ENCODE measurements at regions not wholly inside any gene's neighbourhood (a gene's known extent, or its start where the extent isn't known, plus 50 kb on each side); places are given as distances from the start of the nearest gene placed in this dataset.

DNA sequence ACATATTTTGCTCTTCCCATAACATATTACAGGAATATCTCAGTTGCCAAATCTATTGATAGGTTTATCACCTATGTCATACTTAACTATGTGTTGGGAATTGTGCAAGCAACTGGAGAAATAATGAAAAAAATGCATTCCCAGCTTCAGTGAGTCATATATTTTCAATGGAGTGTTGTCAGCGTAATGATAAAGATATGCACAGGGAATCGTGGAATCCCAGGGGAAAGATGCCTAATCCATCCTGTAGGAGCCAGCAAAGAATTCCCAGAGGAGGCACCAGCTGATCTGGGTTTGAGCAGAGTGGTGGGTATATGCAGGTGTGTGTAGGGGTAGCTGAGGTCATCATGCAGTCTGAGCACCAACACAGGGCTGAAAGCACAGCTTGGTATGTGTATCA is 213.3 kb upstream of the DAB1 start:
- no peak for DNase-seq (ENCODE audit: low read depth)

DNA sequence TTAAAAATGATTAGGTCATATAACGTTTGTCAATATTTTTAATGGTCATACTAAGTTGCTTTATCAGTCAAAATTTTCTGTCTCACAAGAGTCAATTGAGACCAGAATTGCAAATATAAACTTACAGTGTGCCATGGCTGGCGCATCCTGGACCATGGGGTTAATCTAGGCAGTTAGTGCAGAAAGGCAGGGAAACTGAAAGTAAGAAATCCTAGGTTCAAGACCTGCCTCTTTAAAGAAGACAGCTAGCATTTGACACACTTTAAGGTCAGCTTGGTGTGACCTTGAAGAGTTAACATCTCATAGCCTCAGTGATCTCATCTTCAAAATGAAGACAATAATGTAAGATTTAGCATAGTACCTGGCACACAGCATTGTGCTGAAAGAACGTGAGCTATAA is 210.0 kb upstream of the DAB1 start:
- no peak for DNase-seq (ENCODE audit: low read depth)

DNA sequence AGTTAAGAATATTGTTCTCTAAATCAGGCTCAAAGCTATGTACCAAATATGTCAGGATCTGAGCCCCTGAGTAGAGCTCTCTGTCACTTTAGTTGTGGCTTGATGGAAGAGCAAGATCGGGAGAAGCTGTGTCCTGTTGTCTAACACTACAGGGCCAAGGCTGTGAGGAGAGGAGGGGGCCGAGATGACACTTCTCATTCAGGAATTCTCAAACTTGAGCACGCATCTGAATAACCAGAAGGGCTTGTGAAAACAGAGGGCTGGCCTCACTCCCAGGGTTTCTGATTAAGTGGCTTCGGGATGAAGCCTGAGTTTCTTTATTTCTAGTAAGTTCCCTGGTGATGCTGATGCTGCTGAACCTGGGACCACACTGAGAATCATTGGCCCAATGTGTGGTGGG is 209.2 kb upstream of the DAB1 start:
- DNase-seq (ENCODE audit: low read depth): no peak

DNA sequence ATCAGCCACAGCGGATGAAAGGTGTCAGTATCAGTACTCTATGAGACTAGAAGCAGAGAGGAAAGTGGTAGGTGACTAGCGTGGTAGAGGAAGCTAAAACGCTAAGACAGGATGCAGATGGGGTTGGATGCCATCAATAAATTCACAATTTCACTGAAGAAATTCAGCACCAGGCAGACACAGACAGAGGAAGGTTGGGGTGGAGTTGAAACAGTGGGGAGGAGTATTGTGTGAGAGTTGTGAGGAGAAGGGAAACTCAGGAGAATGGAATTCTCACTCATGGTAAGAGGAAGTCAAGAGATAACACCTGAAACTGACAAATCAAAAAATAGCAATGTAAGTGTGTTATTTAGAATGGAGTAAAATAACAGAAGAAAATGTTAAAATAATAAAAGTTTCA is 208.5 kb upstream of the DAB1 start:
- no peak for DNase-seq (ENCODE audit: low read depth)

DNA sequence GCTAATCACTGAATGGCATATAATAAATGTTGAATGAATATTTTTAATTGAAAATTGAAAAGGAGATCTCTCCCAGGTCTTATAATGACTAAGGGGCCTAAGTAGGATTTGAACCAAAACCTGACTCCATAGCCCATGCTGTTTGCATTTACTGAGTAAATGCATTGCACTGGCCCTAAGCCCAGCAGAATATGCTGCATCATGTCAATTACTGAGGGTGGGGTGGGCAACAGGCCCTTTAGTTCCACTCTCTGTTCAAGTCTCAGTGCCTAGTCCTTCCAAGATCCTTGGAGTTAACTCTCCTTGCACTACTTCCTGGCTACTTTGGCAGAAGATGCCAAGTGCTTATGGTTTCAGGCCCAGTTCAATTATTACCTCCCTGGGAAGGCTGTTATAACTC is 203.8 kb upstream of the DAB1 start:
- no peak for DNase-seq (ENCODE audit: low read depth)

DNA sequence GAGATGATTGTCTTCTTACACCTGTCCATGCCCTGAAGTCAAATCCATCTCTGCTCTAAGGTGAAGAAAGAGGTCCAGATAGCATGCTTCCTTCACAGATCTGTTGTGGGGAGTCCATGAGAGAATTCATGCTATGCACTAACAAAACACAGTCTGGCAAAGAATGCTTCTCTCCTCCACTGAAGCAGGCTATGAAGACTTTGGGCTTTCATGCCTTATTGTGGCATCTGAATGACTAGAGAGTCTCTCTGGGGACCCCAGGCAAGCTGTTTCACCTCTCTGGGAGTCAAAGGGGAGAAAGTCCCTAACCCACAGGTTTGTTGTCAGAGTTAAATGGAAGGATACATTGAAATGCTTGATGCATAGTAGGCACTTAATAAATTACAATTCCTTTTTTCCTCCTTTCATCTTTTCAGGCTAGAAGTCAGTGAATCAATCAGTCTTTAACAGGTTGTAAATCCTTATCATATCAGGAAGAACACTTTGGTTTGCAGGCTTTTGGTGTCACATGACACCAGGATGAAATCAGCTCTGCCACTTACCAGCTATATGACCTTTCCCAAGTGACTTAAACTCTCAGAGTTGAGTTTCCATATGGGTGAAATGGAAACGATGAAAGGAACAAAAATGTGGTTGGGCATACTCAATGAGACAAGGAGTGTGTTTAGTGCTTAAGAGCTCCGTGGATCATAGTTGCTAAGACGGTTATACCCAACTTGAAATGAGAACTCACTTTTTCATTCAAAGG is 200.1 kb upstream of the DAB1 start:
- no peak for DNase-seq (ENCODE audit: low read depth)

DNA sequence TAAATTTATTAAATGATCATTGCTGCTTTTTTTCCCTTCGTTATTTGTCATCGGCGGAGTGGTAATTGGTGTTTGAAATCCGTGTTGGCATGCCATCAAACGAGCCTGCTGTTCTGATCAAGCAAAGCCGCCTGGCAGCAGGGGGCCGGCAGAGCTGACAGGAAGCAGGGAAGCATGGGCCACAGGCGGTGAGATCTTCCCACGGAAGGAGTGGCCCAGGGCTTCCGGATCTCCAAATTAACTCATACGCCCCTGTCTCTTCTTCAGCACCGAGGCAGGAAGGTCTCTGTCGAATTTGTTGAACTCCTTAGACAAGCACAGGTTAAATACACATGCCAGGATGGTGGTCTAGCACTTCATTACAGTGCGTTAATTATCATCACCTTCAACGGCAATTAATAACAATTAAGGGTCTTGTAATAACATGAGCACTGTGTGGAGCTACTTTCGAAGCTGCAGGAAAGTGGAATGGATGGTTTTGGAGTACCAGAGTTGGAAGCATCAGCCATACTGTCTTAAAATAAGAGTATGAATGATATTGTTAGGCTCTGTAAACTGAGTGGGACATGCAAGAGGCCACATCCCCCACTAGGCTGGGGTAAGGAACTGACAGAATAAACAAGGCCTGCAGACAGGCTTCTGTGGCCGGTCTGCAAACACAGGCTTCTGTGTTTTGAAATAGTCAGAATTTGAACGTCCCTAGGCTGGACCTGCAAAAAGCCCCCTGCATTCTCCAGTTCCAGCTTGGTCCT is 199.4 kb upstream of the DAB1 start:
- peak; percentile 17 for DNase-seq (ENCODE audit: low read depth)

DNA sequence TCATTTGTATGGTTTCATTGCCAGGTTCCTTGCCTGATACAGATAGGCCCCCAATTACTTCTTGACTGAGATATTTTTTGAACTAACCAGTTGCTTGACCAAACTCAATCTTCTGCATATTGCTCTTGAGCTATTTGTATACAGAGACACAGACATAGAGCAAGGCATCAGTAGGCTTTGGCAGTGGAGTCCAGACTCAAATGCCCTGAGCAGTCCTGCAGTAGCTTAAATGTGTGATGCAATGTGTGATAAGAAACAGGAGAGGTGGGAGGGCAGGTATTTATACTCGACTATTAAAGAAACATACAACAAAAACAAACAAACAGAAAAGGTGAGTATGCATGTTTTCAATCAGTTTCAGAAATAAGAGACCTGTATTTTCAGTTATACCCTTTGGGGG is 197.9 kb upstream of the DAB1 start:
- no peak for DNase-seq (ENCODE audit: low read depth)

DNA sequence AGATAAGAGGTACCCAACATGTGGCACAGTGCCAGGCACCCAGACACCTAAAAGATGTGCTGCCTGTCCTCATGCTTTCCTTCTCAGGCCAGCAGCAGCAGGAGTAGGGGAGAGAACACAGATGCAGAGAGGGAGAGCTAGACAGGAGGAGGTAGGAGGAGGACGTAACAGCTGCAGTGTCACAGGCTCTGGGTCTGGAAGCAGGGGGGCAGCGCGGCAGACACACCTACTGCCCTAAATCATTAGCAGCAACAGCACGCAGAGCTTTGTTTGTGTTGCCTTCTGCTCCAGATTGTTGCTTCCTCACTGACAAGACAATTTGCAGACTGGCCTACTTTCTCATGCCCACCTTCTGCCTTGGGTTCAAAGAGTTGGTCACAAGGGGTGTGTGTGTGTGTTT is 196.7 kb upstream of the DAB1 start:
- DNase-seq (ENCODE audit: low read depth): no peak

DNA sequence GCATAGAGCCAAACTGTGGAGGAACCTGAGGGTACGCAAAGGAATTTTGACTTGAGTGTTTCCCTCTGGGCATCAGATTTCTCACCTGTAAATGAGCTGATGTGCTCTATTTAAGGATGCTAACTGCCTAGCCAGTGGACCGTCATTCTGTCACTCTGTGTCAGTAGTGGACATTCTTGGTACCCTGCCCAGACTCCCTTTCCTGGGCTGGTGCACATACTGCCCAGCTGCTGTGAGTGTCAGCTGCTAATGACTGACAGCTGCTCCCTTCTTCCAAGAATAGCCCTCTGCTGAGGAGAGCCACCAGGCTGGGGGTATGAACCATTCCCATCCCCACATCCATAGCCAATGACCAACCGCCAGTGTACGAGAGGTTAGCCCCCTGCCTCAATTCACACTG is 193.1 kb upstream of the DAB1 start:
- DNase-seq (ENCODE audit: low read depth): no peak

DNA sequence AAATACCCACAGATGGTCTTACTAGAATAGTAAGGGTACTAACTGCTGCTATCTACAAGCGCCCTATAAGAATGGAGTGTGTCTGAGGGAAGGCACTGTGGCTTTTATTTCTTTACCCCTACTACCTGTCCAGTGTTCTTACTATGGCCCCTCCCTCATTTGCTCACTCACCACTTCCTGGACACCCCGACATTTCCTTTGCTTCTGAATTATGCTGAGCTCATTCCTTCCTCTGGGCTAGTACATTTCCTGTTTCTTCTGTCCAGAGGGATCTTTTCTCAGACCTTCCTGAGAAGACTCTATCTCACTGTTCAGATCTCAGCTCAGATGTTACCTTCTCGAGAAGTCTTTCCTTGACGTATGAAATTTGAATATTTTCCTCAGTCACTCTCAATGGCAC is 192.1 kb upstream of the DAB1 start:
- no peak for DNase-seq (ENCODE audit: low read depth)

DNA sequence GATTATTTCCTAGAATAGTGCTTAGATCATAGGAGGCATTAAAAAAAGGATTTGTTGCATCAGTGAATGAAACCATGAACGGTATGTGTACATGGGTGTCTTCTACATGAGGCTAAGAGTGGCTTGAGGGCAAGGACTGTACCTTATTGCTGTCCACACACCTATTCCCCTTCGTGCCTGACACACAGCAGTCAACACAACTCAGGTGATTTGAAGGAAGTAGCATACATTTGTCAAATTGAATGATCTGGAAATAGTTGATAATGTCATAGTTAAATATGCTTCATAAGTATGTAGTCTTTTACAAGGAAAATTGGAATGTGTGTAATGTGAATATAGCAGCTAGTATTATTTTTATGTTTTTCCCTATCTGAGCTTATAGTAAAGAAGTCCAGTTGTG is 189.0 kb upstream of the DAB1 start:
- DNase-seq (ENCODE audit: low read depth): no peak

DNA sequence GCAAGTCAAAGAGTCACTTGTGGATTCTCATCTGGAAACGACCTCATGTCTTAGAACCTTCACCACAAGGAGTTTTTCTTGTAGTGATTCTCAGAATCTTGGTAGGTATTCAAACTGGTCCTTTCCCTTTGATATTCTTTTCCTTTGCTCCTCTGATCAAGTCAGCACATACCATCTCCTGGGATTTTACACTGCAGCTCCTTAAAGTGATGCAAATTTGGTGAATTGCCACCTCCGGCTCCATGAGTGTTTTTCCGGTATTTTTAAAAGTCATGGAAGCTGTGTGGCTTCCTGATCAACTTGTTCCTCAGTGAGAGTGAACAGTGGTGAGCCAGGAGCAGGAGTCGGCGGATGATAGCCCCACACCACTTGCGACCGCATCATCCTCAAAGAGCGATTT is 182.1 kb upstream of the DAB1 start:
- no peak for DNase-seq (ENCODE audit: low read depth)

DNA sequence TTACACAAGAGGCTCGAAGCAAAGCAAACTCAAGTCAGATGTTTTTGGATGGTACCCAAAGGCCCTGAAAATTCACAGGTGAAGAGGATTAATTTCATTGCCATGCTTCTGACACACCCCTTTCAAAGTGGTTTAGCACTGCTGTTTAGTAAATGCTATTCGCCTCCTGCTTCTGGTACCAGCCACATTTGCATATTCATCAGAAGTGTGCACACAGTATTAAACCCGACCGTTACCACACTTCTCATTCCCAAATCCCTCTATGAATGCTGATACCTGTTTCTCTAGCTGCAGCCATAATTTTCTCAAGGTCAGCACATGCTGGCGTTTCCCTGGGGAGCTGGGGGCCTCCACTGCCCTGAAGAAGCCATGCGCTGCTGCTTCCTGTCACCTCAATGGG is 179.8 kb upstream of the DAB1 start:
- DNase-seq (ENCODE audit: low read depth): no peak

DNA sequence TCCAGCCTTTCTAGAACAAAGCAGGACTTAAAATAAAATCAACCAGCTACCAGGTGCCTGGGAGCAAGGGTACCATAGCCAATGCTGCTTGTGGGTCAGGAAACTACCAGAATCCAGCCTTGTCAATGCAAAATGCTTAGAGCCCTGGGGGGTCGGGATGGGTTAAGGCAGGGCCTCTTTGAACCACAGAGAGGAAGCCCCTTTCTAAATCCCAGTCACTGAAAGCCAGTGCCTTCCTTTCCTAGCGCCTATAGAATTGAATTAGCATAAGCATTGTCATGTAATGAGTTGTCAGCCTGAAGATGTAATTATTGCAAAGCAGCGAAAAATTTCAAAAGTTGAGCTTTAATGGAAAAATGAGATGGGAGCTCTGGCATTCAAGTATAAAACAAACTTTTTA is 176.6 kb upstream of the DAB1 start:
- DNase-seq (ENCODE audit: low read depth): no peak

DNA sequence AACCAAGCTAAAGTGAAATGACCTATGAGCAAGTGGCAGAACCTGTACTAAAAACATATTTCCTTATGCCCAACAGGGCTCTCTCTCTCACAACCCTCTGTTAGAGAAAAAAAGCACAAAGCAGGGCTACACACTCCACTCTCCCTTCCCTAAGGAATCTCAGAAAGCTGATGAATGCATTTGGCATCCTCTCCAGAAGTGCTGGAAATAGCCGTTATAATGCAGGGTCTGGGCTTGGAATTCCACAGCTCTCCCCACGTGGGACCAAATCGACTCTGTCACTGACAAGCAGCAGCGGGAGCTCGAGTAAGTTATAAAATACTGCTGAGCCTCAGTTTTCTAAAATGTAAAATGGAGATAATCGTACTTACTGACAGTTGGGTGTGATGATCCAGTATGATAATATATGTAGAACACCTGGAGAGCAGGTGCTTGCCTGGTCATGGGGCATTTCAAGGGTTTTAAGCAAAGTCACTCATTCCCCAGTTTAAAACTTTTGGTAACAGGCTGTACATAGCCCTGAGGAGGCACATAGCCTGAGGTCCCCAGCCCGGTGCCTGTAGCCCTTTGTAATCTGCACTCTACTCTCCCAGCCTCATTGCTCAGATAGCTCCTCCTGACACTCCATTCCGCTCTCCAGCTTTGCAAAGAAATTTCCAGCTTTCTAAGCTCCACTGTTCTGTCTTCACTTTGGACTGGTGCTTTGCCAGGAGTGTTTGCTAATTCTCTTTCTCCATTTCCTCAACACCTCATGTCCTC is 175.6 kb upstream of the DAB1 start:
- no peak for DNase-seq (ENCODE audit: low read depth)

DNA sequence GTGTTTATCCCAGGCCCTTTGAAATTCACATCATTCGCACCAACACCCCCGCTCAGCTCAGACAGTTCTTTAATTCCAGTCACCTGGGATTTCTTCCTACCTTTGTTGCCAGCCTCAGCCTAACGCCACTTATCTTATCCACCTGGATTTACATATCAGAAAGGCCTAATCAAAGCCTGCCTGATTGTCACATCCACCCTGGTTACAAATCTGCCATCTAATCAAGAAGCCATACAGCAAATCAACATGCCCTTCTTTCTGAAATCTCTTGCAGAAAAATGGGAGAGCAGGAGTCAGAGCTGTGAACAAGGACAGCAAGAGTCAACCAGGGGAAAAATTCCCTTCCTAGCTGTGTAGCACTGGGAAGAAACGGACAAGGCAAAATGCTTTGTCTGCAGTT is 173.2 kb upstream of the DAB1 start:
- DNase-seq (ENCODE audit: low read depth): no peak

DNA sequence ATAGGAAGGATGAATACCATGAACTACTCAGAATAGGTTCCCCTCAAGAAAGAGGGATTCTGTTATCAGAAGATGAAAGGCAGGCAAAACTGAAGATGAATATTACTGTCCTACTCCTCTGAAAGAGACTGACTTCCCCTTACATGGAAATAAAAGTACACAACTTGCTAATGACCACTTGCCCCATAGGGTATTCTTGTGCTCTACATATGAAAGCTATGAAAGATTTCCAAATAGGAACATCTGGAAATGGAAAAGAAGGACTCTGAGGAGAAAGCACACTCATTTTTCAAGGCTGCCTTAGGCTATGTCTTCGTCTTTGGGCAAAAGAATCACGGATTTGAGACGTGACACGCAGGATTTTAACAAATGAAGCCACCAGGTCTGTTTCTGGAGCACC is 170.1 kb upstream of the DAB1 start:
- DNase-seq (ENCODE audit: low read depth): no peak

DNA sequence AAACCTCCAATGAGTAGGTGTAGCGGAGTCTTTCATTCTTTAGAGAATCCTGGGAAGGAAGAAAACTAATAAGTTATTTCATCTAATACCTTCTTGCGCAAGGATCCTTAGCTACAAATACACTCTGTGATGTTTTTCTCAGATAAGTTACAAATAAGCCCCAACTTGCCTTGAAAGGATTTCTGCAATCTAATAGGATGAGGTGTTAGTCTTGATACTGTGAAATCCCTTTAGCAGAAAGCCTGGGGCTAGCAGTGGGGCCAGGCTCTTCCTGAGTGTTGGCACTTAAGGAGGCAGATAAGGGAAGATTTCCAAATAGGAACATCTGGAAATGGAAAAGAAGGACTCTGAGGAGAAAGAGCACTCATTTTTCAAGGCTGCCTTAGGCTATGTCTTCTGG is 168.0 kb upstream of the DAB1 start:
- no peak for DNase-seq (ENCODE audit: low read depth)

DNA sequence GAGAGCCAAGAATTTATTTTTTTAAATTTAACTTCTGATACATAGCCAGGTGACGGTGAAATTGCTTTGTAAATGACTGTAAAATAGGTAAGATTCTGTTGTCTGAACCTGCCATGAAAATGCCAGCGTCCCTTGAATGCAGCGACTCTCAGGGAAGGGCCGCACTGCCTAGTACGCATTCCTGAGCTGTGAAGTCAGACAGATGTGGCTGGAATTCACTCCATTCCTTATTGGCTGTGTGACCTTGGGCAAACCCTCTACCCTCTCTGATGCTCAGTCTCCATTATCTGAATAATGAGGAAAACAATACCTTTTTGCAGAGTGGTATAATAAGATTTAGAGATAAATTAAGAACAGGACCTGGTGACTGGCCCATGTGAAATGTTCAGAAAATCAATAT is 167.1 kb upstream of the DAB1 start:
- no peak for DNase-seq (ENCODE audit: low read depth)

DNA sequence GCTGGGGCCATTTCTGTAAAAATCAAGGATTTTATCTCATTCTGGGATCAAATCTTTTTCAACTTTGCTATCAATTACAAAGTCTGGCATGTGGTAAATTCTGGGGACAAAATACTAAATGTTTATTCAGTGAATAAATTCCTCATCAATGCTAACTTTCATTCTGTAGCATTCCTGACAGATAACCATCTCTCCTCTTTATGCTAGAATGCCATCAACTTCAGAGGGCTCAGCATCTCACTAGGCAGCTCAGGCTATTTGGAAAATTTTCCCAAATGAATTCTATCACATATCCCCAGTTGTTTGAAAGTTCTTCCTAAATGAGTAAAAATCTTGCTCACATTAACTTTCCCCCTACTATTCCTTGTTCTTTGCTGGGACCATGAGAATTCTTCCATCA is 163.0 kb upstream of the DAB1 start:
- no peak for DNase-seq (ENCODE audit: low read depth)

DNA sequence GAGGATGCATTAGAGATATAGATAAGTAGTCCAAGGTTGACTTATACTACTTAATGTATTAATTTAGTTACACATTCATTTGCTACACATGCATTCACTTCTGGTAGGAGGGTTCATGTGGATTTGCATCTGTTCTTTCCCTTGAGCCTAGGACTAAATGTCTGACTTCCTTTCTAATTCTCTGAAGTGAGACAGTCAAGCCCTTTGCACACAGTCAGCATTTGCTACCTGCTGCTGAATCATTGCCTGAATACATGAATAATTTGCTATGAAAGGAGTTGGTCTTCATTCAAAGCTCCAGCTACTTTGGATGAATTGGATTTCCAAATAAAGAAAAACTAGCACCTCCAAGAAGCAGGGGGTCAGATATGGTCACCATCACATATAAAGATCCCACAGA is 154.8 kb upstream of the DAB1 start:
- DNase-seq (ENCODE audit: low read depth): no peak

DNA sequence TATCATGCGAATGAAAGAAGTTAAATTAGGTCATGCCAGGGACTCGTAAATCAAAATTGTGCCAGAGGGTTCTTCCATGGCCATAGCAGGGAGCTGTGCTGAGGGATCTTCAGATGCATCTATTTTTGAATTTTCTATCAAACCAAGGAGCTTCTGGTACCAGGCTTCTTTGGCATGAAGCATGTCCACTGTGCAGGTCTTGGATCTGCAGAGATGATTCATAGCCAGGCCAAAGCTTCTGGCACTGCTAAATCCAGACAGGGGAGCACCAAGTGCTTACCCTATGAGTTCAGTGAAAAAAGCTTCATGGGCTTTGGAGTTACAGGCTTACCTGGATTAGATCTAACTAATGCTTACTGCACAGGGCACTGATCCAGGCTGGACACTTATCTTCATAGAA is 154.2 kb upstream of the DAB1 start:
- no peak for DNase-seq (ENCODE audit: low read depth)

Measured in CMK (cell line).